OCI-LY7 (cell line): ENCODE measurements at regions not wholly inside any gene's neighbourhood (a gene's known extent, or its start where the extent isn't known, plus 50 kb on each side); places are given as distances from the start of the nearest gene placed in this dataset.

Experiments used
- EZH2phosphoT487 ChIP-seq: fragments of 200-600 bp; sonication (generic); IDR thresholded peaks from 2 replicates; pipeline ENCODE4 v1.6.1; 2018; ENCODE audit warnings: low read depth, borderline replicate concordance, mild to moderate bottlenecking, mixed run types, antibody characterized with exemption, low read length, moderate library complexity, mixed read lengths
- TF ChIP-seq, protein P1 (sequence below): fragments of 200-600 bp; sonication (generic); conservative IDR thresholded peaks from 2 replicates; pipeline ENCODE4 v1.5.1; 2014; ENCODE audit warnings: mild to moderate bottlenecking, antibody characterized with exemption, low read length, moderate library complexity, mixed read lengths

DNA sequence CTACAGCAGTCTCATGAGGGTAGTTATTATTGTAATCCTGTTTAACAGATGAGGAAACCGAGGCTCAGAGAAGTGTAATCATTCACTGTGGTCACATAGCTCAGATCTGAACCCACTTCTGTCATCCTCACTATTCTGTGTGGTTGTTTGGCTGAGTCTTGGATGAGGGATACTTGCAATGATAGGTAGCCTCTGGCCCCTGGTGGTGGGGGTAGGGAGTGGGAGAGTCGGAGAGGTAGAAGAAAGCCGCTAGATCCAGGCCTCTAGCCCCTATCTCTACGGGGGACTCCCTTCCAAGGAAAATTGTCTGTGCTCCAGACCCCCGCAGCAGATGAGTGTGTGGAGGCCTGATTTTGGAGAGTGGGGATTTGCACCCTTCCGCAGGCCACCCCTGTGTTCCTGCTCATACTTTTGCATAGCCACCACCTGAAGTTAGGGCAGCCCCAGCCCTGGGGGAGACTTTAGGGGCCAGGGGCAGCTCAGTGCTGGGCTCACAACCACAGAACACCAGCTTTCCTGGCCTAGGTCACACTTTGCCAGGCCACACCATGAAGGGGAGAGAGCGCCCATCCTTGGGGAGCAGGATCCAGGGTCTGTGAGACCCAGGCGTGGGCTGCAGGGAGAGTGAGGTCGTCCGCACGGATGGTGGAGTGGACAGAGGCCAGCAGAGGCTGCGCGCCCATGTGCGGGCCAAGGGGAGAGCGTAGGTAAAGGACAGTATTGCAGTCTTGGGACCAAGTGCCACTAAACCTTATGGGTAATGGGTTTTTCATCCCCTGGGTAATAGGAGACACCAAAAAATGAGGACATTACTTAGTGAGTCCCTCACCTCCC is 148.2 kb downstream of the GLI2 start:
- TF ChIP-seq, protein P1, sequence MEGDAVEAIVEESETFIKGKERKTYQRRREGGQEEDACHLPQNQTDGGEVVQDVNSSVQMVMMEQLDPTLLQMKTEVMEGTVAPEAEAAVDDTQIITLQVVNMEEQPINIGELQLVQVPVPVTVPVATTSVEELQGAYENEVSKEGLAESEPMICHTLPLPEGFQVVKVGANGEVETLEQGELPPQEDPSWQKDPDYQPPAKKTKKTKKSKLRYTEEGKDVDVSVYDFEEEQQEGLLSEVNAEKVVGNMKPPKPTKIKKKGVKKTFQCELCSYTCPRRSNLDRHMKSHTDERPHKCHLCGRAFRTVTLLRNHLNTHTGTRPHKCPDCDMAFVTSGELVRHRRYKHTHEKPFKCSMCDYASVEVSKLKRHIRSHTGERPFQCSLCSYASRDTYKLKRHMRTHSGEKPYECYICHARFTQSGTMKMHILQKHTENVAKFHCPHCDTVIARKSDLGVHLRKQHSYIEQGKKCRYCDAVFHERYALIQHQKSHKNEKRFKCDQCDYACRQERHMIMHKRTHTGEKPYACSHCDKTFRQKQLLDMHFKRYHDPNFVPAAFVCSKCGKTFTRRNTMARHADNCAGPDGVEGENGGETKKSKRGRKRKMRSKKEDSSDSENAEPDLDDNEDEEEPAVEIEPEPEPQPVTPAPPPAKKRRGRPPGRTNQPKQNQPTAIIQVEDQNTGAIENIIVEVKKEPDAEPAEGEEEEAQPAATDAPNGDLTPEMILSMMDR: no peak
- no peak for TF ChIP-seq EZH2phosphoT487
